IPS-20b (cell line): ENCODE measurements at regions not wholly inside any gene's neighbourhood (a gene's known extent, or its start where the extent isn't known, plus 50 kb on each side); places are given as distances from the start of the nearest gene placed in this dataset.

Source experiments
- H3K27ac ChIP-seq: one replicate; pipeline ENCODE4 v1.5.1; 2013; ENCODE audit warnings: low read length
- H3K27me3 ChIP-seq: 2 replicates; pipeline ENCODE4 v1.6.1; 2013; ENCODE audit warnings: mild to moderate bottlenecking, low read length, inconsistent platforms; ENCODE audit not compliant: insufficient read depth
- H3K36me3 ChIP-seq: 2 replicates; pipeline ENCODE4 v1.6.1; 2013; ENCODE audit warnings: low read depth, mild to moderate bottlenecking, inconsistent platforms, low read length, moderate library complexity; ENCODE audit not compliant: insufficient read depth
- H3K4me1 ChIP-seq: 2 replicates; pipeline ENCODE4 v1.6.1; 2013; ENCODE audit warnings: mild to moderate bottlenecking, control low read depth, inconsistent platforms, low read length, moderate library complexity; ENCODE audit not compliant: insufficient read depth
- H3K4me3 ChIP-seq: 2 replicates; pipeline ENCODE4 v1.5.1; 2013; ENCODE audit warnings: mild to moderate bottlenecking, low read length, inconsistent platforms
- H3K9ac ChIP-seq: 2 replicates; pipeline ENCODE4 v1.6.1; 2013; ENCODE audit warnings: low read depth, mild to moderate bottlenecking, inconsistent platforms, low read length, moderate library complexity
- H3K9me3 ChIP-seq: 2 replicates; pipeline ENCODE4 v1.6.1; 2013; ENCODE audit warnings: mild to moderate bottlenecking, low read depth, low read length, inconsistent platforms; ENCODE audit not compliant: insufficient read depth

DNA sequence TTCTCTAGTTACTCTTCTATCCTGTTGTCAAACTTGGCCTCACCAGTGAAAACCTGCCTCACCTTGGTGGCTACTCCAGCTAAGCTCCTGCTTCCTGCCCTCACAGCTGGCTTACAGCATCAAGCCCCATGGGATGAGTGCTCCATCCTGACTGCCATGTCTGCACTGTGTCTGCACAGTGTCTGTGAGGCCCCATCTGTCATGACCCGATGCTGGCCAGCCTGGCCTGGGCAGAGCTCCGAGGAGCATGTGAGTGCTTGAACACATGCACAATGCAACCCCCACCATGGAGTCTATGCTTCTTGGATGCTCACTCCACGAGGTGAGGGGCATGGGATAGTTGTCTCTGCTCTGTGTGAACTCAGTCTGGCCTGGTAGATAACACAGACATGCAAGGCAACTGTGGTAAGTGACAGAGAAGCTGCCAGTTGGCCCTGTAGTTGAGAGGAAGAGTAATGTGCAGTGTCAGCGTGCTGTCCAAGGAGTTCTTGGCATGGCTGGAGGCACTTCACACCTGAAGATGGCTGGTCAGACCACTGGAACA lies 207.1 kb upstream of the ZNF32 start:
- H3K27me3 ChIP-seq = no peaks in the 10 kb centered on the region
- H3K27ac ChIP-seq = no peak overlapping the region
- no peaks in the 10 kb centered on the region for H3K36me3 ChIP-seq
- no peaks in the 10 kb centered on the region for H3K4me1 ChIP-seq
- H3K9me3 ChIP-seq = no peaks in the 10 kb centered on the region
- no peak overlapping the region for H3K9ac ChIP-seq
- H3K4me3 ChIP-seq = no peak overlapping the region

DNA sequence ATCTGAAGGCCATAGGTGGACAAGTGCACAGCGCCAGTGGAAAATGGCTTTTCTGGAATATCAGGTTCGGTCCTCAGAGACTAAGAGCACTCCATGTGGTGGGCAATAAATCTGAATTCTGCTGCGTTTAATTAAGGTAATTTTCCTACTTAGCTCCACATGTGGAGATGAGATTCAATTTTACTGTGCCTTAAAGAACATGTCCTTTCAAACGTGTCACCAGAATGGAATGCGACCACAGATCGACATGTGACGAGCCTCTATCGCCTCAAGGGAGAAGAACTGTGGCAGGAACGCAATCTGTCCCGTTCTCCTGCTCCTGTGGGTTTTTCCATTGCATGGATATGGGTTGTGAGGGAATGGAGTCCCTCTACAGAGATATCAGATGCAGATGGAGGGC lies 205.3 kb upstream of the ZNF32 start:
- no peaks in the 10 kb centered on the region for H3K36me3 ChIP-seq
- no peaks in the 10 kb centered on the region for H3K27me3 ChIP-seq
- no peak overlapping the region for H3K27ac ChIP-seq
- H3K4me1 ChIP-seq = no peaks in the 10 kb centered on the region
- no peak overlapping the region for H3K9ac ChIP-seq
- H3K9me3 ChIP-seq = no peaks in the 10 kb centered on the region
- no peak overlapping the region for H3K4me3 ChIP-seq

DNA sequence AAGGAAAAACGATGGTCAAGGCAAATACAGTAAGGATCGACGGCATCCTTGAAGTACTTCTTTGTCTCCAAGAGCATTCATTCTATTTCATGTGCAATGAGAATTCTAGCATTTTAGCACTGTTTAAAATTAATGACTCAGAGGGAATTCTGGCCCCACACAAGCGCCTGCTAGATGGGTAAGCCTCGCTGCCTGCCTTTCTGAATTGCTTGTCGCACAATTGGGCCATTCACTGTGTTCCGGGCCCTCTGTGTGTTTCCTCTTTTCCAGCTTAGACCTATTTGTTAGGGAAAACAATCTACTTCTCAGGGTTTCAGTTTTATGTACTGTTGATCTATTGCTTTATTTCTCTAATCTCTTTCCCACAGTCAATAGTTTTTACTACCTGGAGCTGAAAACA lies 204.7 kb upstream of the ZNF32 start:
- Histone ChIP-seq H3K27ac (no peak overlapping the region), H3K9me3 (no peaks in the 10 kb centered on the region), H3K4me1 (no peaks in the 10 kb centered on the region), H3K36me3 (no peaks in the 10 kb centered on the region), H3K9ac (no peak overlapping the region), H3K27me3 (no peaks in the 10 kb centered on the region), H3K4me3 (no peak overlapping the region)

DNA sequence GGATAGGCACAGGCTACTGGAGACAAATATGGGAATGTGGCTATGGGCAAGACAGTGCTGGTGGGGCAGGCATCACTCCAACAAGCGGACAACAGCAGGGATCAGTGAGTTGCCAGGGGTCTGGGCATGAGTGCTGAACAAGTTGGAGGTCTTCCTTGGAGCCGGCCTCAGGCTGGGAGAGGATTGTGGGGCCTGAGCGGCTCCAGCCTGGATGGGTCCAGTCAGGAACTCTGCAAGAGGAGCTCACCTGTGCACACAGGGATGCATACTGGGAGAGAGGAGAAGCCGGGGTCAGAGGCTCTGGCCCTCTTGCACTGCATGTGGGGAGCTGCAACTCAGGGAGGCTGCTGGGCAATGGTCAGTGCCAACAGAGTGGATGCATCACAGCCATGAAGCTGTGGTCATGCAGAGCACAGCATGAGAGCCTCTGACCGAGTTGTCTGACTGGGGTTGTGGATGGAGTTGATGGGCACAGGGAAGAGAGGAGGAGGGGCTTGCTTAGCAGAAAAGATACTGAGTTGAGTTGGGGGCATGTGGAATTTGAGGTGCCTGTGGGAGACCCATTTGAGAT lies 204.0 kb upstream of the ZNF32 start:
- Histone ChIP-seq H3K27me3 (no peaks in the 10 kb centered on the region), H3K36me3 (no peaks in the 10 kb centered on the region), H3K9ac (no peak overlapping the region), H3K27ac (no peak overlapping the region), H3K9me3 (no peaks in the 10 kb centered on the region), H3K4me3 (no peak overlapping the region), H3K4me1 (no peaks in the 10 kb centered on the region)

DNA sequence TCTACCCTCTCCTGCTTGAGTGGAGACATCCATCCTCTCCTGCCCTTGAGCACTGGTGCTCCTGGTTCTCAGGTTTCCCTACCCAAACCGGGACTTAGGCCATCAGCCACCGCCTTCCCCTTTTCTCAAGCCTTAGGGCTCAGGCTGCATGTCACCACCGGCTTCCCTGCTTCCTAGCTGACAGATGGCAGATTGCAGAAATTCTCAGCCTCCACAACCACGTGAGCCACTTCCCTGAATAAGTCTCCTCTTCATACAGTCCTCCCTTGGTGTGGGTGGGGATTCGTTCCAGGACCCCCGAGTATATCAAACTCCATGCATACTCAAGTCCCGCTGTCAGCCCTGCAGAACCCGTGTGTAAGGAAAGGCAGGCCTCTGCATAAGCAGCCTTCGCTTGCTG lies 203.5 kb upstream of the ZNF32 start:
- no peak overlapping the region for H3K9ac ChIP-seq
- H3K36me3 ChIP-seq = no peaks in the 10 kb centered on the region
- no peak overlapping the region for H3K27ac ChIP-seq
- no peak overlapping the region for H3K4me3 ChIP-seq
- no peaks in the 10 kb centered on the region for H3K4me1 ChIP-seq
- H3K9me3 ChIP-seq = no peaks in the 10 kb centered on the region
- no peaks in the 10 kb centered on the region for H3K27me3 ChIP-seq

DNA sequence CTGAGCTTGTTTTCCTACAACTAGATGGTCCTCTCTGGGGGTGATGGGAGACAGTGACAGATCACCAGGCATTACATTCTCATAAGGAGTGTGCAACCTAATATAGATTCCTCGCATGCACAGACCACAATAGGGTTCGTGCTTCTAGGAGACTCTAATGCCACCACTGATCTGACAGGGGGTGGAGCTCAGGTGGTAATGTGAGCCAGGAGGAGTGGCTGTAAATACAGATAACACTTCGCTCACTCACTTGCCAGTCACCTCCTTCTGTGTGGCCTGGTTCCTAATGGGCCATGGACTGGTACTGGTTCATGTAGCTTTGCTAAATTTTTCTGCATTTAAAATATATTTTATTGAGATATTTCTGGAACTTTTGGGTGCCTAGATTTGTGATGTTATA lies 202.3 kb upstream of the ZNF32 start:
- Histone ChIP-seq H3K4me3 (no peak overlapping the region), H3K9ac (no peak overlapping the region), H3K9me3 (no peaks in the 10 kb centered on the region), H3K27me3 (no peaks in the 10 kb centered on the region), H3K27ac (no peak overlapping the region), H3K36me3 (no peaks in the 10 kb centered on the region), H3K4me1 (no peaks in the 10 kb centered on the region)

DNA sequence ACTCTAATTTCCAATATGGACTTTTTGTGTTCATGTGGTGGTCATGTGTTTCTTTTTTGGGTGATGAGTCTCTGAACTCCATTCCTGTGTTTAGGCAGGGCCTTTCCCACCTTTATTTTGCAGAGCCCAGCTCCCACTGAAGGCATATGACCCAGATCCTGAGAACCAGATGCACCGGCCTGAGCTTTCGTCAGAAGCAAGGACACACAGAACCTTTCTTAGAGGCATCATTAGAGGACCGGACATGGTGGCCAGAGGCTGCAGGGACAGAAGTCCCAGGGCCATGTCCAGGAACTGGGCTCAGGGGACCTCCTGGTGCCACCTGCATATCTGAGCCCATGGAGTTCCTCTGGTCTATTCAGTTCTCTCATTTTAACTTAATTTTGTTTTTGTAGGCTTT lies 200.9 kb upstream of the ZNF32 start:
- H3K27ac ChIP-seq = no peak overlapping the region
- no peaks in the 10 kb centered on the region for H3K4me1 ChIP-seq
- no peaks in the 10 kb centered on the region for H3K27me3 ChIP-seq
- H3K9me3 ChIP-seq = no peaks in the 10 kb centered on the region
- H3K4me3 ChIP-seq = no peak overlapping the region
- no peaks in the 10 kb centered on the region for H3K36me3 ChIP-seq
- no peak overlapping the region for H3K9ac ChIP-seq

DNA sequence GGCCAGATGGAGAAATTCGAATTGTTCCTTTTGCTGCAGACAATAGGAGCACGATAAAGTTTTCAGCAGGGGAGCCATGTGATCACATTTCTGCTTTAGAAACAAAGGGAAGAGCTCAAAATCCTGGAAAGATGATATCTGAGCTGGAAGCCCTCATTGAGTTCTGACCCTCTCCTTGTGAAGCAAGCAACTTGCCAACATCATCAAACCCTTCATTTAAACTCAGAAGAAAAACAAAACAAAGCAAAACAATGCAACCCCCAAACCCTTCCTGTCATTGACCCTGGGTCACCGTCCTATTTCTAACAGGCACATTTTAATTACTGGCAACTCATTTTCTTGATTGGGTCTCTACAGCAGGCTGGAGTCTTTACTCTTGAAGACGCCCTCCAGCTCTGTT lies 198.3 kb upstream of the ZNF32 start:
- no peaks in the 10 kb centered on the region for H3K9me3 ChIP-seq
- H3K36me3 ChIP-seq = no peaks in the 10 kb centered on the region
- no peak overlapping the region for H3K9ac ChIP-seq
- H3K27me3 ChIP-seq = no peaks in the 10 kb centered on the region
- H3K4me1 ChIP-seq = no peaks in the 10 kb centered on the region
- H3K27ac ChIP-seq = no peak overlapping the region
- H3K4me3 ChIP-seq = no peak overlapping the region

DNA sequence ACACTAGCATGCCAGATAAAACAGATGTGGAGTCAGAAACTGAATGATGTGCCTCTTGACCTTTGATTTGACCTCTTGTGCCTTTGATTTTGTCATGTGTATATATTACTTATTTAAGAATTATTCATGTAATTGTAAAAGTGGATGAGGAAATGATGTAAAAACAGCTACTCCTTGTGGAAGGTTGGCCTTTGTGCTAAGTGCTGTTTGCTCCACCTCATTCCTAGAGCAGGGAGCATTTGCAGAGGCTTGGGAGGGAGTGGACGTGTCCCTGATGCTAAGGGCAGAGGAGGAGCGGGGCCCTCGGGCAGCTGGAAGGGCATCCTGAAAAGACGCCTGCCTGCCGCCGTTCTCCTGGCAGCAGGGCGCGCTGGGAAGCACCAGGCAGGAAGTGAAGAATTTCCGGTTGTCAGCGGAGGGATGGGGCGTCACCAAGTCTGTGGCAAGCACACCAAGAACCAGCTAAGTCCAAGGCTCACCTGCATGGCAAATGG lies 197.6 kb upstream of the ZNF32 start:
- Histone ChIP-seq H3K9ac (no peak overlapping the region), H3K4me1 (no peaks in the 10 kb centered on the region), H3K27ac (no peak overlapping the region), H3K4me3 (no peak overlapping the region), H3K27me3 (no peaks in the 10 kb centered on the region), H3K9me3 (no peaks in the 10 kb centered on the region), H3K36me3 (no peaks in the 10 kb centered on the region)

DNA sequence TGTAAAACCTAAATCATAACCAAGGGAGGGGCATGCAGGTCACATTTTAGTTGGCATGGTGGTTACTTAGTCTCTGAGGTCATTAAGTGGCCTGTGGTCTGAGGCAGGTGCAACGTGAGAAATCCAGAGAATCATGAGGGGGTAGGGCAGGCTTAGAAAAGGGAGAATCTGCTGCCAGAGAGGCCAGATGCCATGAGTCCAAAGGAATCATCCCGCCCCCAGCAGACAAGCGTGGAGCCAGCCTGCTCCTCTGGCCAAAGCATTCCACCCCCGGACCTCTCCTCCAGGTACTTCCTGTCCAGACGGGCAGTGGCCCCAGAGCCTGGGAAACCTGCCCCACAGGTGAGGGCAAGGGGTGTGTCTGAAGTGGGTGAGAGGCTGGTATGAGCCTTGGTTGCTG lies 196.4 kb upstream of the ZNF32 start:
- no peak overlapping the region for H3K27ac ChIP-seq
- H3K9me3 ChIP-seq = no peaks in the 10 kb centered on the region
- no peaks in the 10 kb centered on the region for H3K27me3 ChIP-seq
- no peaks in the 10 kb centered on the region for H3K36me3 ChIP-seq
- H3K4me1 ChIP-seq = no peaks in the 10 kb centered on the region
- no peak overlapping the region for H3K4me3 ChIP-seq
- H3K9ac ChIP-seq = no peak overlapping the region

DNA sequence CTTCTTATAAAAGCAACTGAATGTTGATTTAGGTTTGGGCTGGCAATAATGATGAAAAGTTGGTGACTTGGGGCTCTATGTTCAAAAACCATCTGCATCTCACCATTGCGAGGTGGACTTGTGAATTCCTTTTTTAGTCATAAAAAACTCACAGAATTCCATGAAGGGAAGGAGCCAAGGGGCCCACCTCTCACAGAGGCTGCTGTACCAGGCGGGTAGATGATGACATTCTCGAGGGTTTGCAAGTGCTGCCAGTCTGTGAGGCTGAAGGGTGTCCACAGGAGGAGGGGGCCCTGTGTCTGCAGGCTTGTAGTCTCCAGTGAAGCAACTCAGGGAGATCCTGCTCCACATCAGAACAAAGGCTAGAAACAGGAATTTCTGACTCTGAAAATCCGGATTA lies 195.5 kb upstream of the ZNF32 start:
- Histone ChIP-seq H3K36me3 (no peaks in the 10 kb centered on the region), H3K9ac (no peak overlapping the region), H3K9me3 (no peaks in the 10 kb centered on the region), H3K27ac (no peak overlapping the region), H3K4me1 (no peaks in the 10 kb centered on the region), H3K4me3 (no peak overlapping the region), H3K27me3 (no peaks in the 10 kb centered on the region)

DNA sequence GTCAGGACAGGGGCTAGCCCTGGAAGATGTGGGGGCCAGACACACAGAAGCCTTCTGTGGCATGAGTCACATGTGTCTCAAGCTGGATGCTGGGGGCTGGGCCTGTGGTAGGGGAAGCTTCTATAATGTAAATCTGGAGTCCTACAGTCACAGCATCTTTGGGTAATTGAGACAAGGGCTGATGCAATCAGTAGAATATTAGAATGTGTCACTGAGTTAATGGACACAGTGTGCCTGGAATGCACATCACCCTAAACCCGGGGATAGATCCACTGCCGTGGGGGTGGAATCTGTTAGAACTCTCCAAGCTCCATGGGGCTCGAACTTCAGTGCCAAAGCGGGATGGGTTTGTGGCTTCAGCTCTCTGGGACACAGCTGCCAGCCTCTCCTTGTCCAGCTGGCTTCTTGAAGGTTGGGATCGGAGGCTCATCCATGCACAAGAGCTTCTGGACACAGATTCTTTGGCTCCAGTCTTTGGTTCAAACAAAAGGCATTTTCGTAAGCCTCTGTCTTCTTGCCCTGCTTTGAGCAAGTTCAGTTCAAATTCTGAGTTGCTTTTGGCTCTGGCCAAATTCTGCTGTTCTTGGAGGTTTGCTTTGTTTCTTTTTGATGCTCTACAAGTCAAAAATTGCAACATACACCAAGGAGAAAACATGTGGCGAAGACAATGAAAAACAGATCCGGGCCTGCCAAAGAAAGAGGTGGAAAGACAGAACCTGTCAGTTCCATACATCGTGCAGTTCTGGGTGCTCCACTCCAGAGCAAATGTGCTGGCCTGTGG lies 194.8 kb upstream of the ZNF32 start:
- Histone ChIP-seq H3K9me3 (no peaks in the 10 kb centered on the region), H3K9ac (no peak overlapping the region), H3K4me3 (no peak overlapping the region), H3K27ac (no peak overlapping the region), H3K4me1 (no peaks in the 10 kb centered on the region), H3K36me3 (no peaks in the 10 kb centered on the region), H3K27me3 (no peaks in the 10 kb centered on the region)
